ENCODE measurements at regions not wholly inside any gene's neighbourhood (a gene's known extent, or its start where the extent isn't known, plus 50 kb on each side); places are given as distances from the start of the nearest gene placed in this dataset.

DNA sequence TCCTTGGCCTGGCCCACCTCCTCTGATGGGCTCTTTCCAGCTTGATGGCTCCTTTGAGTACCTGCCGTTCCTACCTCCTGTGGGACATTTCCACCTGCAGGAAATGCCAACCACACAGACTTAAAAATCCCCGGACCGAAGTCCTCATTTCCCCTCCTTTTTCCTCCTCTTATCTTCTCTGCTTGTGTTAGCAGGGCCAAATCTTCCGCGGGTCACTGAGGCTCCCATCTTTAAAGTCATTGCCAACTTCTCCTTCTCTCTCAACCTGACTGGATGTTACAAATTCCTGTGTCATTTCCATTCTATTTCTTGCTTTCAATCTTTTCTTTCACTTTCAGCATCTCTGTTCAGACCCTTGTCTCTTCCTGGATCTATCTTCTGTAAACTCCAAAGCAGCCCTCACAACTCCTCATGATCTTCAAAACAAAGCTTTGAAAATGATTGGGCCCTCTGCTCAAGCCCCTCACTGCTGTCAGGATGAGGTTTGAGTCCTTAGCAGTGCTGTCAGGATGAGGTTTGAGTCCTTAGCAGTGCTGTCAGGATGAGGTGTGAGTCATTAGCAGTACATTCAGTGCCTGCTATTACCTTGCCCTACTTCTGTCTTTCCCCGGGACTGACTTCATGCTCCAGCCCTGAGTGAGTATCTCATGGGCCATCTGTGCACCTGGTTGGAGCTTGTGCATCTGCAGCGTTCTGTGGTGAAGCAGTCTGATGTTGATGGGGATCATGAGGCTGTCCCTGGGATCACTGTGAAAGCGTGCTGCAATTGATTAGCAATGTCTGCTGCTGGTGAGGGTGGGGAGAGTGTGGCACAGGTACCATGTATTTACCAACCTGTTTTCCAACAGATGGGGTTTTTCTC is 100.1 kb downstream of the IRF8 start:
- TF ChIP-seq, protein P1, sequence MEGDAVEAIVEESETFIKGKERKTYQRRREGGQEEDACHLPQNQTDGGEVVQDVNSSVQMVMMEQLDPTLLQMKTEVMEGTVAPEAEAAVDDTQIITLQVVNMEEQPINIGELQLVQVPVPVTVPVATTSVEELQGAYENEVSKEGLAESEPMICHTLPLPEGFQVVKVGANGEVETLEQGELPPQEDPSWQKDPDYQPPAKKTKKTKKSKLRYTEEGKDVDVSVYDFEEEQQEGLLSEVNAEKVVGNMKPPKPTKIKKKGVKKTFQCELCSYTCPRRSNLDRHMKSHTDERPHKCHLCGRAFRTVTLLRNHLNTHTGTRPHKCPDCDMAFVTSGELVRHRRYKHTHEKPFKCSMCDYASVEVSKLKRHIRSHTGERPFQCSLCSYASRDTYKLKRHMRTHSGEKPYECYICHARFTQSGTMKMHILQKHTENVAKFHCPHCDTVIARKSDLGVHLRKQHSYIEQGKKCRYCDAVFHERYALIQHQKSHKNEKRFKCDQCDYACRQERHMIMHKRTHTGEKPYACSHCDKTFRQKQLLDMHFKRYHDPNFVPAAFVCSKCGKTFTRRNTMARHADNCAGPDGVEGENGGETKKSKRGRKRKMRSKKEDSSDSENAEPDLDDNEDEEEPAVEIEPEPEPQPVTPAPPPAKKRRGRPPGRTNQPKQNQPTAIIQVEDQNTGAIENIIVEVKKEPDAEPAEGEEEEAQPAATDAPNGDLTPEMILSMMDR (IDR thresholded peaks at IDR 0.05), result no peak
- TF ChIP-seq POLR2A (IDR thresholded peaks at IDR 0.05), result no peak
